Lower leg skin (tissue), 4 donors: ENCODE measurements at regions not wholly inside any gene's neighbourhood (a gene's known extent, or its start where the extent isn't known, plus 50 kb on each side); places are given as distances from the start of the nearest gene placed in this dataset.

Source experiments
- DNase-seq, 2 donors: peaks; one replicate each; pipeline ENCODE4 v3.0.0-alpha.2; 2019; ENCODE audit warnings: low spot score in 2 of 2
- H3K4me3 ChIP-seq: fragments of 200-600 bp; sonication (generic); 2 replicates; pipeline ENCODE4 v1.5.1; 2017; ENCODE audit warnings: mild to moderate bottlenecking, low read depth; ENCODE audit not compliant: poor library complexity, severe bottlenecking
- CTCF ChIP-seq, 3 donors: fragments of 450-650 bp; IDR thresholded peaks; one replicate each; pipeline ENCODE4 v1.5.1; 2016; ENCODE audit warnings: antibody characterized with exemption in 3 of 3, mild to moderate bottlenecking in 3 of 3, moderate library complexity in 2 of 3
- POLR2A ChIP-seq, 2 donors: fragments of 450-650 bp; IDR thresholded peaks; one replicate each; pipeline ENCODE4 v1.6.1; 2016 to 2017; ENCODE audit warnings: antibody characterized with exemption in 2 of 2, mild to moderate bottlenecking in 1 of 2, moderate library complexity in 1 of 2
- WGBS, 2 donors: methylation state at CpG; one replicate each; pipeline ENCODE4 v1.1.5; 2018; 5-methylcytosine and 5-hydroxymethylcytosine counted together
- intact Hi-C: fragments of 100-400 bp; cut with DNase I; formaldehyde crosslinking; loops from one replicate; pipeline ENCODE4 v1.15.0; 2023; ENCODE audit warnings: low total_unique reads

GRCh38 chr4:104123021-104123420, 371.7 kb downstream of the CXXC4 start:
- intact Hi-C loops, result no loop called here
- TF ChIP-seq CTCF (IDR thresholded peaks at IDR 0.05), result no peak
- no peak for TF ChIP-seq POLR2A (IDR thresholded peaks at IDR 0.05)
- 66 to 80% methylated on average over 4 of the region's 4 CpGs for WGBS, 2 donors
- no peak overlapping the region for H3K4me3 ChIP-seq
- no peak for DNase-seq

- 0 to 42% methylated on average over 1 of the region's 1 CpG for WGBS, 2 donors
- no peak for TF ChIP-seq CTCF (IDR thresholded peaks at IDR 0.05)
- TF ChIP-seq POLR2A (IDR thresholded peaks at IDR 0.05), result no peak
- no peak for DNase-seq
- intact Hi-C loops, result no loop called here
- no peak overlapping the region for H3K4me3 ChIP-seq
These were observed 376.9 kb downstream of the CXXC4 start for GRCh38 chr4:104117776-104118175.

GRCh38 chr4:104113850-104114249, 380.8 kb downstream of the CXXC4 start:
- no peak overlapping the region for H3K4me3 ChIP-seq
- WGBS, 2 donors, result 86 to 87% methylated on average over 3 of the region's 3 CpGs
- intact Hi-C loops, result loop anchor here (5.0 kb wide), 1 partner anchor 822 kb away; no protein-coding TSS in a partner anchor
- TF ChIP-seq POLR2A (IDR thresholded peaks at IDR 0.05) (no peak), CTCF (IDR thresholded peaks at IDR 0.05) (no peak)
- no peak for DNase-seq

- no peak overlapping the region for H3K4me3 ChIP-seq
- DNase-seq, result no peak
- TF ChIP-seq POLR2A (IDR thresholded peaks at IDR 0.05) (no peak), CTCF (IDR thresholded peaks at IDR 0.05) (no peak)
- intact Hi-C loops, result no loop called here
These were observed 379.4 kb upstream of the TACR3 start for GRCh38 chr4:104099141-104099540.

- TF ChIP-seq CTCF (IDR thresholded peaks at IDR 0.05) (no peak), POLR2A (IDR thresholded peaks at IDR 0.05) (no peak)
- H3K4me3 ChIP-seq, result no peak overlapping the region
- intact Hi-C loops, result no loop called here
- no peak for DNase-seq
These were observed 373.5 kb upstream of the TACR3 start for GRCh38 chr4:104093247-104093646.

- 48 to 57% methylated on average over 4 of the region's 4 CpGs for WGBS, 2 donors
- no peak for DNase-seq
- intact Hi-C loops, result no loop called here
- TF ChIP-seq POLR2A (IDR thresholded peaks at IDR 0.05) (no peak), CTCF (IDR thresholded peaks at IDR 0.05) (no peak)
- H3K4me3 ChIP-seq, result no peak overlapping the region
These were observed 353.4 kb upstream of the TACR3 start for GRCh38 chr4:104073229-104073628.
